Left ventricle myocardium inferior (tissue), 1 donor: ENCODE measurements at regions not wholly inside any gene's neighbourhood (a gene's known extent, or its start where the extent isn't known, plus 50 kb on each side); places are given as distances from the start of the nearest gene placed in this dataset.

Source experiments
- DNase-seq: peaks from one replicate; pipeline ENCODE4 v3.0.0-alpha.2; 2020
- H3K27ac ChIP-seq: fragments of 200-600 bp; replicated peaks from 2 replicates; pipeline ENCODE4 v1.8.0; 2021
- H3K27me3 ChIP-seq: fragments of 200-600 bp; 2 replicates; pipeline ENCODE4 v1.8.0; 2021; ENCODE audit warnings: low read depth
- H3K36me3 ChIP-seq: fragments of 200-600 bp; 2 replicates; pipeline ENCODE4 v1.8.0; 2021
- H3K4me1 ChIP-seq: fragments of 200-600 bp; 2 replicates; pipeline ENCODE4 v1.8.0; 2021
- H3K4me3 ChIP-seq: fragments of 200-600 bp; 2 replicates; pipeline ENCODE4 v1.8.0; 2021; ENCODE audit warnings: mild to moderate bottlenecking, moderate library complexity
- H3K9me3 ChIP-seq: fragments of 200-600 bp; replicated peaks from 2 replicates; pipeline ENCODE4 v1.8.0; 2021
- CTCF ChIP-seq: fragments of 200-600 bp; IDR thresholded peaks from 2 replicates; pipeline ENCODE4 v1.8.0; 2021; ENCODE audit warnings: antibody characterized with exemption, mild to moderate bottlenecking, borderline replicate concordance
- intact Hi-C: fragments of 100-400 bp; cut with micrococcal nuclease; formaldehyde crosslinking; loops from one replicate; pipeline ENCODE4 v1.11.0; 2022
- donor health status: DM: no; HTN: yes; CAD: no; lungs with severe emphysema.

DNA sequence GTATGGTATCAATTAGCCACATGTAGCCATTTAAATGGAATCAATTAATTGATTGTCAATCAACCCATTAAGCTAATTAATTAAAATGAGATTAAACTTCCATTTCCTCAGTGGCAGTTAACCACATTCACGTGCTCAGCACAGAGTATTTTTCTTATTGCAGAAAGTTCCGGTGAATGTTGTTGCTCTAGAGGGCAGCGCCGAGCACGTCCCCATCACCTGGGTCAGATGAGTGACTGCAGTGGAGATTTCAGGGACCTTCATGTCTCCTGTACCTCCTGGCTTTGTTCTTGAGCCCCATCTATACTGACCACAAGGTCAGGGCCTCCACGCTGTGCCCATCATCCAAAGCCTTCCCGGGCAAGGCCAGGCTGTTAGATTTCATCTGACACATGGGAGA, 168.8 kb upstream of the MKI67 start:
- no peak overlapping the region for H3K4me3 ChIP-seq
- no peak for TF ChIP-seq CTCF
- intact Hi-C loops, result no loop called here

GRCh38 chr10:128296253-128297007, 170.2 kb upstream of the MKI67 start:
- peaks cover 12% of the 10 kb centered on the region for H3K9me3 ChIP-seq
- peaks cover 8% of the 10 kb centered on the region for H3K4me1 ChIP-seq
- peak overlapping the region; percentile 46 for H3K27ac ChIP-seq
- intact Hi-C loops, result no loop called here
- peak; percentile 65 for DNase-seq
- no peak for TF ChIP-seq CTCF
- no peak overlapping the region for H3K4me3 ChIP-seq
- no peaks in the 10 kb centered on the region for H3K36me3 ChIP-seq
- peaks cover 59% of the 10 kb centered on the region for H3K27me3 ChIP-seq

More for the DNA sequence above, 168.8 kb upstream of the MKI67 start:
- peaks cover 8% of the 10 kb centered on the region for H3K4me1 ChIP-seq
- DNase-seq, result no peak
- peaks cover 70% of the 10 kb centered on the region for H3K27me3 ChIP-seq
- peaks cover 23% of the 10 kb centered on the region for H3K9me3 ChIP-seq
- no peak overlapping the region for H3K27ac ChIP-seq
- no peaks in the 10 kb centered on the region for H3K36me3 ChIP-seq

- no peaks in the 10 kb centered on the region for H3K36me3 ChIP-seq
- DNase-seq, result no peak
- no peak for TF ChIP-seq CTCF
- no peak overlapping the region for H3K4me3 ChIP-seq
- intact Hi-C loops, result no loop called here
- H3K27ac ChIP-seq, result peak overlapping the region; percentile 46
- H3K4me1 ChIP-seq, result peaks cover 8% of the 10 kb centered on the region
- peaks cover 55% of the 10 kb centered on the region for H3K27me3 ChIP-seq
- H3K9me3 ChIP-seq, result peaks cover 12% of the 10 kb centered on the region
These were observed 171.6 kb upstream of the MKI67 start for GRCh38 chr10:128297709-128298378.

DNA sequence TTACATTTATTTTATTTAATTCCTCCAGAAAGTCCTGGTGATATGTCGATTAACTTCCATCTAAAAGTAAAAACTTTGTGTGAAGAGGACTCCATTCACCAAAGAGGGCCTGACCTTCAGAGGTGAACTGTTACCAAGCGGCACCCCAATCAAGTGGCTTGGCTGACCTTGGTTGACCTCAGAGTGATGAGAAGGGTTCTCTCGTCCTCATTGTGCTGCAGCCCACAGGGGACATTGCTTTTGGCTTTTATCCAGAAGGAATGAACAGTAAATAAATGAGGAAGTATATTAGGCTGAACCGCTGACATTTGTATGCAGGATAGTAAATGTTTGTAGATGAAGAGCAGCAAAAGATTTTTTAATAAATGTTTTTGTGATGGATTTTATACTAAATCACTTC, 172.4 kb upstream of the MKI67 start:
- Histone ChIP-seq H3K27ac (no peak overlapping the region), H3K9me3 (peaks cover 12% of the 10 kb centered on the region), H3K27me3 (peaks cover 49% of the 10 kb centered on the region), H3K36me3 (no peaks in the 10 kb centered on the region), H3K4me1 (peaks cover 8% of the 10 kb centered on the region), H3K4me3 (no peak overlapping the region)
- no peak for TF ChIP-seq CTCF
- DNase-seq, result no peak
- intact Hi-C loops, result no loop called here

DNA sequence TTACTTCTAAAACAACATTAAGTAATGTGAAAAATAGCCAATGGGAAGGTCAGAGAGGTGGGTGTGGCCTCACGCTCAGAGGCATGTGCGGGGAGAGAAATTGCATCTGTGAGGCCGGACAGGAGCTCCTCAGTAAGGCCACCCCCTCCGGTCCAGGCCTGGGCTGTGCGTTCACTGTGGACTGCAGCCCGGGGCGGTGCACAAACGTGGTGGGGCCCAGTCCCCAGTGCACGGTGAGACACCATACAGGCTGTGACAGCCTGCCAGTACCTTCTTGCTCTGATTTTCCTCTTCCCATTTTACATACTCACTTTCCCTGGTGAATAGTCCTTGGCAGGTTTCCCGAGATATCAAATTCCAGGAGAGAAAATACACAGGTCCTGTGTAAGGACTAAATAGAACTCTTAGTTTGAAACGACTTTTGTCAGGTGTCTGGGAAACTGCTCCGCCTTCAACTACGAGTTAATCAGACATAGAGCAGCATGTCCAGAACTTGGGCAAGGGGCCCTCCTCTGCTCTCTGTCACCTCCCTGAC, 174.1 kb upstream of the MKI67 start:
- intact Hi-C loops, result no loop called here
- H3K4me1 ChIP-seq, result peaks cover 8% of the 10 kb centered on the region
- DNase-seq, result no peak

More for the DNA sequence above, 174.1 kb upstream of the MKI67 start:
- no peak for TF ChIP-seq CTCF
- Histone ChIP-seq H3K36me3 (no peaks in the 10 kb centered on the region), H3K4me3 (no peak overlapping the region), H3K27me3 (peaks cover 51% of the 10 kb centered on the region), H3K9me3 (peaks cover 12% of the 10 kb centered on the region), H3K27ac (no peak overlapping the region)
